ENCODE measurements at regions not wholly inside any gene's neighbourhood (a gene's known extent, or its start where the extent isn't known, plus 50 kb on each side); places are given as distances from the start of the nearest gene placed in this dataset.

DNA sequence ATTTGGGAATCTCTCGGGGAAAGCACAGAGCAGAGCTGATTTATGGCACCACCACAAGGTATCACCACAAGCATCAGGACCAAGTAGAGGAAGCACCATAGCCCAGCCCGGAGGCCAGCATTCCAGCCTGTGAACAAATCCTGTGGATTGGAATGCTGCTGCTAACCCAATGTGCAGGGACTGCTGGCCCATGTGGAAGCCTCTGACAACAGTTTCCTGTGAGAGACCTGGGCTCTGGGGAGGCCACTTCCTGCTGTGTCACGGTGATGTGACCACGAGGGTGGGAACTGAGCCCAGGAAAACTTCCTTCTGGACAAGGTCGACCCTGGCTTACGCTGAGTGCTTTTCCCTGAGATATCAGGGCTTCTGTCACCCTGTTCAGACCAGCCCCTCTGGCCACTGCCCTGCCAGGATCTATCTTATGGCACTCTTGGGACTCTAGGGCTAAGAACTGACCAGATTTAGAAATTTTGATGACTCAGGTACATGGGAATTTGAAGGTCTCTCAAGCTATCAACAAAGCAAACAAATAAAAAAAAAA is 88.3 kb upstream of the NGF start:
- DNase-seq (ENCODE audit: low spot score) (no peak), ATAC-seq (peak; percentile 66)

DNA sequence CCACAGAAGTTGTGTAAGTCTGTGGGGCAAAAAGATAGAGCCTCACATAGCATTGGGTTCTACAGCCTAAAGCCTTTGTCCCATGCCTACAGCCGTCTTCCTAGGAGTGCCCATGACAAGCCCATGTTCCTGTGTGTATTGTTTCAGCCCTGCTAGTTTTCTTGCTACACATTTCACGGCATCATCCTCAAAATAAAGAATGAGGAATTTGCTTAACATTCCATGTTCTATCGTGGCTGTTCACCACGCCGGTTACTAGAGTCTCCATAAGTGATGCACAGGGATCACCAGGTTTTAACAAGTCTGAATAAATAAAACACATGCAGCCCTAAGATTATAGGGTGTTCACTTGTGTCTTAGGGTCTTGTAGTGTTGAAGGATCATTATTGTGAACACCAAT is 87.4 kb upstream of the NGF start:
- ATAC-seq (no peak), DNase-seq (ENCODE audit: low spot score) (no peak)

DNA sequence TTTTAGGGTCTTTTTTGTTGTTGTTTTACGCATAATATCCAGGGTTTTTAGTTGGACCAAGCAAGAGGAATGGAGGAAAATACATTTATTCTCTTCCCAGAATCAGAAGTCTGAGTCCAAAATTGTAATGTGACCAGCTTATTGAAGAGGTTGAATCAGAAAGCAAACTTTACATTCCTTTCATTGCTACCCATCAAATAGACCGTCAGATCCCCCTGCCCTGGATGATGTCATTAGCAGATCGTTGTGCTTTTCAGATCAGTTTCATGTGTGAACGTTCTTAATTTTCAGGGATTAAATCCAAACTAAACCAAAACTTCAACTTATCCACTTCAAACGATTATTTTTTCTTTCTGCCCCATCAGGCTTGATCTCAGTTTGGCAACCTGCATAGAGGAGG is 85.7 kb upstream of the NGF start:
- no peak for ATAC-seq
- no peak for DNase-seq (ENCODE audit: low spot score)

DNA sequence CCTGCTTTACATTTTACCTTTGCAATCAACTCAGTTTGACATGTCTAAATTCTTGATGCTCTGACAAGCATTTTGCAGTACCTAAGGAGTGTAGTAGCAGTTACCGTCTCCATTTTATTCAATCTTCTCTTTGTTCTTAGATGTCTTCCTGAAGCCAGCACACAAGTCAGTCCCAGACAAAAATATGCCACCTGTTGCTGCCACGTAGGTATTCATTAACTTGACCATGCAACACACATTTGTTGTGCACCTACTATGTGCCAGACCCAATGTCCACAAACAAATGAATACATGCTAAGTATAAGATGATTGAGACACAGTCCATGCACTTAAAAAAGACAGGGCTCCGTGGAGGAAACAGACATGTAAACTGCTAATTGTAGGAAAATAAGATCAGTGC is 81.5 kb upstream of the NGF start:
- ATAC-seq (no peak), DNase-seq (ENCODE audit: low spot score) (no peak)

DNA sequence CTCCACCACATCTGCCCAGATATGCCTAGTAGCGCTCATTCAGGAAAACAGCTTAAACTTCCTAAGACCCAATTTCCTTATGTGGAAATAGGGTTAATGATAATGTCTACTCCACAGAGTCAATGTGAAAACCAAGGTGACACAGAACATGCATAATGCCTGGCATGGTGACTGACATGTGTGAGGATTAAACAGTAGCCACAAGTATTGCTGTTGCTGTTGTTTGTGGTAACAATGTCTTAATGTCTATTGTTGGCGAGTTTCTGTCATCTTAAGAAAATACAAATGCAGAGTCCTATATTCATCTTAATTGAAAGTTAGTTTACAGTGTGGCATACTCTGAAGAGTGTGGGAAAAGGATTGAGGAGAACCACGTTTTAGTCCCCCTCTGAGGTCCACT is 75.6 kb upstream of the NGF start:
- ATAC-seq (no peak), DNase-seq (ENCODE audit: low spot score) (no peak)

DNA sequence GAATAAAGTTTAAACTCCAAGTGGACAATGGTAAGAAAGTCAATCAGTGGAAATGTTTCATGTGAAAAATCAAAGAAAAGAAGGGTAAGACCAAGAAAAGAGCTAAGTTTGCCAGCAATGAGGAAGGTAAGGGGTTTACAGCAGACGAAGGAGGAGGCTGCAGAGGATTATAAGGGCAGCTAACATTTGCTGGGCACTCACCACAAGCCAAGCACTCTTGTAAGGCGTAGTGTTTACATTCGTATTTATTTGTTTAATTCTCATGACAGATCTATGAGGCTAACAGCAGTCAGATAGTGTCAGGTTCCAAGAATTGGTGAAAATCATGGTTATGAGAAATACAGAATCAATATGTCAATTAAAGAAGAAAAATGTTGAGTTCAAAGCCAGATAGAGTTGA is 75.2 kb upstream of the NGF start:
- no peak for ATAC-seq

DNA sequence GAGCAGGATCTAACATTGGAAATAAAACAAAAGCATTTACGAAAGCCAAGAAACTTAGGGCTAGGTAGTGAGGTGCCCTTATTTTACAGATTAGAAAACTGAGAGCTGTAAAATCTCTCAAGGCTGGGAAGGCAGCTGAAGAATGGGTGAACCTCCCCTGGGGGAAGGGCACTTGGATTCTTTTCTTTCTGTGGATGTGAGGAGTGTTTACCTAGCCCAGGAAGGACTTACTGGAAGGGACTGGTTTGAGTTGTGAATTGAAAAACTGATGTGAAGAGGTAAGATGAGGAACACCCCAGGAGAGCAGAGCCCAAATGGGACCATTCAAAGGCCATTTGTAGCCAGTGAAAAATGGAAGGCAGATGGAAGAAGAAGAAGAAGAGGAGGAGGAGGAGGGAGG is 74.7 kb upstream of the NGF start:
- ATAC-seq (no peak), DNase-seq (ENCODE audit: low spot score) (no peak)

More for the DNA sequence above, 75.2 kb upstream of the NGF start:
- no peak for DNase-seq (ENCODE audit: low spot score)

DNA sequence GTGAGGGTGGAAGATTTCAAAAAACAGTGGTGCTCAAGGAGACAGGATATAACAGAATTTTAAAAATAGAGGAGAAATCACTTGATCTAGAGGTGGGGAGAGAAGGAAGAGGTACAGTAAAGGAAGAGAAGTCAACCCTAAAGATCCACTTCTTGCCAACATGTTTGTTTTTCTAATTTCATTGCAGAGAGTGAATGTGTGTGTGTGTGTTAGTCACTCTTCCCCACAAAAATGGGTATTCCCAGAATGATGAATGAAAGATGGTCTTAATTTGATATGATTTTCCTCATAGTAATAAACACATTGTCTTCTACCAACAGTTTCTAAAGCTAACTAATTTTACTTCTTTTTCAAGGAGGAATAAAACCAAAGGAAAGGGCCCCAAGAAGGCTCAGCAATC is 74.2 kb upstream of the NGF start:
- ATAC-seq (no peak), DNase-seq (ENCODE audit: low spot score) (no peak)

DNA sequence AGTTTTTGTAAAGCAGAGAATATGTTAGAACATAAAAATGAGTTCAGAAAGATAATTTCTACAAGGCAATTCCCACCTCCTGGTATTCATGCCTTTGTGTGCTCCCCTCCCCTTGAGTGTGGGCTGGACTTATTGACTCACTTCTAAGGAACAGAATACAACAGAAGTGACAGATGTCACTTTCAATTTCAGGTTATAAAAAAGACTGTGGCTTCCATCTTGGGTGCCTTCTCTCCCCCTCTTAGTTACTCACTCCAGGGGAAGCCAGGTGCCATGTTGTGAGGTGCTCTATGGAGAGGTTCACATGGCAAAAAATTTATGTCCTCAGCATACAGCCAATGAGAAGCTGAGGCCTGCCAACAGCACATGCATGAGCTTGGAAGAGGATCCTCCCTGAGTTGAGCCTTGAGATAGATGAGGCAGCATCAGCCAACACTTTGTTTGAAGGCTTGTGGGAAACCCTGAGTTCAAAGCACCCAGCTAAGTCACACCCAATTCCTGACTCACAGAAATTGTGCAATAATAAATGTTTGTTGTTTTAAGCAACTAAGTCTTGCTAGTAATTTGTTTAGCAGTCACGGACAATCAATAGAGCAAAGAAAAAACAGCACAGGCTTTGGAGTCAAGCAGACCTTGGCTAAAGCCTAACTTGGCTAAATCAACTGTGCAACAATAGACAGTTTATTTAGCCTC is 73.5 kb upstream of the NGF start:
- no peak for DNase-seq (ENCODE audit: low spot score)
- peak; percentile 60 for ATAC-seq

DNA sequence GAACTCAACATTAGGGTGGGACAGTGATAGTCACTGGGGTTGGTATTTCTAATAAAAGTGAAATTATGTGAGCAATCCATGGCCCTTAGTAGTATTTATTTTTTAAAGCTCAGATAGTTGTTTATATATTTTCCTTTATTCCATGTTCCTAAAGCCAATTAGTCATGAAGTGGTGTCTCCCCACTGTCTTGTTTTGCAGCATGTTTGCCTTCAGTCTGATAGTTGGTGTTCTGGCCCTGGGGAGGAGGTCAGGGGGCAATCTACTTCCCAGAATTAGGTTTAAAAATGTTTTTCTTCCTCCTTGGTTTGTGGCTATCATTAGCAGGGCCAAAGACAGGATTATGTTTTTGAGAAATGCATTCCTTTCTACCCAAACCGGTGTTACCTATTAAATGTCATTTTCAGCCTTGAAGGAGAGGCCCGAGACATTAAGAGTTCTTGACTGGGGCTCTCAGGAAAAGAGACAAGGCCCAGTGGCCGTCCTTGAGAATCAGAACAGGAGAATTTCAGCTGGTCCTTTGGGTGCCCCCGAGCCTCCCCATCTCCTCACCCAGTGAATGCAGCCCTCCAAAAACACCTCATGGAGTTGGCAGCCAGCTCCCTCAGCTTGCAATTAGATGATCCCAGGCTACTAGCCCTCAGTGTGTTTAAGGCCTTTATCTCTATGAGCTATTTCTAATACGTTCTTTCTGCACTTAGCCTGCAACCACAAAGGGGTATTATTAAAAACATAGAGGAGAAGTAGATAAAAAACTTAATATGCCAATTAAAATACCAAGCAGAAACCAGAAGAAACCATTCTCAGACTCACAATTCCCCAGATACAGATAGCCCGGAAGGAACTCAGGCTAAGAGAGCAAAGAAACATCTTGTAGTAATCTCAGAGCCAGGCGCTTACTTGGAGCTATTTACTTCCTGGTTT is 71.3 kb upstream of the NGF start:
- no peak for ATAC-seq
- no peak for DNase-seq (ENCODE audit: low spot score)

DNA sequence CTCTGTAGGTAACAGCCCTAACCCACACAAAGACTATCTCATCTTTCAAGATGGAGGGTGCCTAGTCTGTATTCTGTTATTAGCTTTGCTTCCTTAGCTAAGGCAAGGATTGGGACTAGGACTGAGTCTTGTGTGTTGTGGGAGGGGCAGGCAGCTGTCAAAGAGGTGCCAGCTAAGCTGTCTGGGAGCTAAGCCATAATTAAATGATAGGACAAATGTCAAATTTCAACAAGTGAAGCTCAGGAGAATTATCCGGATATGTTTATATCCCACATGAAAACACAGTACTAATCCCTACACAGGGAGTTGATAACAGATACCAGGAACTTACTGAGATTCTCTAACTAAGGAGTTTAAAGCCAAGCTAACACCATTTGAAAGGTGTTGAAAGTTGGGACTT is 70.5 kb upstream of the NGF start:
- ATAC-seq, result no peak

DNA sequence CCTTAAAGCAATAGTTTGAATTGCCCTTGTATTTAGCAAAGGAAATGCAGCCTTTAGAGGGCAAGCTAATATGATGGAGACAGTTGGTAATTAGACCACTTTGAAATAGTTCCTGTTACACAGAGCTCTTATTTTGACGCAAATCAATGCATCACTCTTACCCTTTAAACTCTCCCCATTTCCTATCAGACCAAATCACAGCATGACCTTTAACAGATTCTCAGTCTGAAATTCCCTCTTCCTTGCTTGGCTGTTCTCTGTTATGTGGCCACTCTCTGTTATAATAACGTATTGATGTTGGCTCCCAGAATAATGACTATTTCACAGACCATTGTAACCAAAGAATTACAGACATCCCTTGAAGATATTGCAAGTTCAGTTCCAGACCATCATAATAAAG is 66.9 kb upstream of the NGF start:
- ATAC-seq (no peak), DNase-seq (ENCODE audit: low spot score) (no peak)

More for the DNA sequence above, 70.5 kb upstream of the NGF start:
- DNase-seq (ENCODE audit: low spot score), result no peak

DNA sequence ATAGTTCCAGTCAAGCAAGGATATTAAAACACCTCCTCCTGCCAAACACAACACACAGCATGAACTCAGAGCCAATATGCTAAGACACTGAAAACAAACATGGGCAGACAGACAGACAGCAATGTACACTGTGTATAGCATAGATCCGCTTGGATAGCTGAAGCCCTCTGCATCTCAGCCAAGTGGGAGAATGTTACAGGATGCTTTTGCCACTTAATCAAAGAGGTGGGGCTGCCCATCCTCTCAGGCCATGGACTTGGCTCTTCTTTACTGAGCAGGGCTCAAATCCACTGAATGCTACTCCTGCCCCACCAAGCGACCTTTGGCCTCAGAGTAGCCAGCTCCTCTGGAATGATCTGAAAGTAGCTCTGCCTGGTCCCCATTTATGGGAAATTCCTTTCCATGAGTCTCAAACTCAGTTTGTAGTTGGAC is 64.7 kb upstream of the NGF start:
- ATAC-seq (no peak), DNase-seq (ENCODE audit: low spot score) (no peak)

DNA sequence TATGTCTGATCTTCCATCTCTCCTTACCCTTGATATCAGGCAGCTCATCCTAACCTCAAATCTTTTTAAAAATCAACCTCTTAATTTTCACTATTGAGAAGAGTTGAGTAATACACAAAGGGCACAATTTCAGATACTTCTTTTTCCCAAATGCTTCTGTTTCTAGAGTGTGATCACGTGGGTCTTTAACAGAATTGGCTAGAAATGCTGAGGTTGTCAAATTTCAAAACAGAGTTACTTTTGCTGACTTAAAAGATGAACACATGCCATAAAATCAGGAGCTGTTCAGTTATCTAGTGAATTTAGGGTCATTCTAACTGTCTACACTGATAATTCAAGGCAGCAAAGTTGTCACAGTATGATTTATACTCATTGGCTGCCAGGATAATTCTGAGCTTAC is 63.6 kb upstream of the NGF start:
- ATAC-seq, result no peak
- no peak for DNase-seq (ENCODE audit: low spot score)

DNA sequence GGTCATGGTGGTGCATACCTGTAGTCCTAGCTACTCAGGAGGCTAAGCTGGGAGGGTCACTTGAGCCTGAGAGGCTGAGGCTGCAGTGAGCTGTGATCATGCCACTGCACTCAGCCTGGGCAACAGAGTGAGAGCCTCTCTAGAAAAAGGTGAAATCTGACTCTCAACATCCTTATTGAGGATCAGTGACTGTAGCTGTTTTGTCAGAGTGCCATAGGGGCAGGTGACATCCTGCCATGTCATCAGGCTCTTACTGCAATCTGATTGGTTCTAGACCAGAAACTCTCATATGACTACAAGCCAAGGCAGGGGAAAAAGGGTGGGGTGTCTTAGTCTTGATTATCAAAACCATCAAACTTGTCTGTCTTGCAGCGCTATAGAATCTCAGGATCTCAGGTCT is 62.8 kb upstream of the NGF start:
- no peak for DNase-seq (ENCODE audit: low spot score)
- ATAC-seq, result no peak

DNA sequence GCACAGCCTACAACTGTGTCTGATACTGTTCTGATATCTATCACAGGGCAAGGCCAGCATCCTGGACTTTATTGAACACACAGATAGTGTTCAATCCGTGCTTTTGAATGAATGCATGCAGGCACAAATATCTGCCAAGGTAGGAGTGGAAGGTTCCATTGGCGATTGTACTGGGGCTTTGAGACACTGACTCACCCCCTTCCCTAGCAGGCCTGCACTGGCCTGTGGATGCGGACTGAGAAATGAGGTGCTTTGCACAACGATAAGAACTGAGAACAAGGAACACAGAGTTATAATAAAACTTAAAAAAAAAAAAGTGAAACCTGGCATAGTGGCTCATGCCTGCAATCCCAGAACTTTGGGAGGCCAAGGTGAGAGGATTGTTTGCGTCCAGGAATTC is 62.4 kb upstream of the NGF start:
- DNase-seq (ENCODE audit: low spot score) (no peak), ATAC-seq (no peak)

DNA sequence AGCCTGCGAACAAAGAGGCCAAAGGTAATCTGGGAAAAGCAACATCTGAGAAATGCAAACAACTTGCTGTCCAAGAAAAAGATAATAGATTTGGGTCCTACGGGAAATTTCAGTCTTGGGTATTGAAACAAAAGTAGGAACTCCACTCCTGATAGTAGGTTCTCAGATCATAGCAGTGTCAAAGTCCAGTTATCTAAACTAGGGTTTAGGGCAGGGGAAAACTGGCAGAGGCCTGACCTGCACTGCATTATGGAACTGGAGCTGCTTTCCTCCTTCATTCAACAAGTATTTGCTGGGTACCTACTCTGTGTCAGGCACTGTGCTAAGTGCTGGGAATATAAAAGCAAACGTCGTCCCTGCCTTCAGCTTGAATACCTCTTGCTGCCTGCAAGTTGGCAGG is 60.7 kb upstream of the NGF start:
- ATAC-seq (no peak), DNase-seq (ENCODE audit: low spot score) (no peak)

Measured in left lobe of liver (tissue), 2 donors.